ENCODE measurements at regions not wholly inside any gene's neighbourhood (a gene's known extent, or its start where the extent isn't known, plus 50 kb on each side); places are given as distances from the start of the nearest gene placed in this dataset.

DNA sequence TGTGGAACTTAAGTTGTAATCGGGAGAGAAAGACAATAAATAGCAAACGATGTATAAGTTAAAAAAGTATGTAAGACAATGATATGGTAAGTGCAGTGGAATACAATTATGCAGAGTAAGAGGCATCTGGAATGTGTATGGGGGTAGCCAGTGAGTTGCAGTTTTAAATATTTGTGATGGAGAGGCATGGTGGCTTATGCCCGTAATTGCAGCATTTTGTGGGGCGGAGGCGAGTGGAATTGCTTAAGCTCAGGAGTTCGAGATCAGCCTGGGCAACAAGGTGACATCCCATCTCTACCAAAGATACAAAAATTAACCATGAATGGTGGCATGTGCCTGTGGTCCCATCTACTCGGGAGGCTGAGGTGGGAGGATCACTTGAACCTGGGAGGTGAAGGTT lies 52.5 kb upstream of the WDFY3 start:
- WGBS, 2 donors (ENCODE audit: extremely low coverage in 2 of 2, insufficient read length in 2 of 2, insufficient replicate concordance in 1 of 2) = no CpG with 5 or more reads among the region's 7 CpGs
- Histone ChIP-seq H3K9me3 (replicated peaks in 1 of 2; ENCODE audit: control insufficient read depth in 2 of 2, insufficient read depth in 1 of 2, low read depth in 1 of 2, low read length in 2 of 2) (no peaks in the 10 kb centered on the region), H3K14ac (ENCODE audit: low read length) (no peak overlapping the region), H3K36me3 (replicated peaks in 1 of 2; ENCODE audit: control insufficient read depth in 2 of 2, insufficient read depth in 2 of 2, low read length in 2 of 2) (no peaks in the 10 kb centered on the region), H3K27ac (replicated peaks; ENCODE audit: low read length) (no peak overlapping the region), H4K91ac (ENCODE audit: low read depth, low read length, poor library complexity) (no peak overlapping the region), H3K4me3 (ENCODE audit: low read length in 2 of 2) (no peak overlapping the region), H3K4me2 (ENCODE audit: insufficient read depth, low read length, poor library complexity, severe bottlenecking) (no peak overlapping the region), H3K18ac (ENCODE audit: low read length) (no peak overlapping the region), H3K27me3 (ENCODE audit: control insufficient read depth in 3 of 3, insufficient read depth in 3 of 3, low read depth in 1 of 3, low read length in 3 of 3) (no peaks in the 10 kb centered on the region), H2AFZ (ENCODE audit: low read length) (no peak overlapping the region), H2BK120ac (ENCODE audit: low read depth, low read length) (no peak overlapping the region), H4K8ac (ENCODE audit: low read depth, low read length) (no peak overlapping the region), H3K4ac (ENCODE audit: low read length) (no peak overlapping the region), H2AK5ac (ENCODE audit: low read depth, low read length) (no peak overlapping the region), H3K23ac (ENCODE audit: low read depth, low read length, poor library complexity) (no peak overlapping the region), H3K9ac (ENCODE audit: low read depth, low read length, poor library complexity) (no peak overlapping the region), H3K79me1 (ENCODE audit: low read depth, low read length) (no peaks in the 10 kb centered on the region), H3K4me1 (ENCODE audit: control insufficient read depth in 2 of 2, insufficient read depth in 1 of 2, low read depth in 1 of 2, low read length in 2 of 2) (no peaks in the 10 kb centered on the region), H2BK5ac (ENCODE audit: low read length) (no peak overlapping the region), H2BK12ac (ENCODE audit: low read length) (no peak overlapping the region), H2BK15ac (ENCODE audit: low read length) (no peak overlapping the region)
- DNase-seq (ENCODE audit: low spot score) = no peak

DNA sequence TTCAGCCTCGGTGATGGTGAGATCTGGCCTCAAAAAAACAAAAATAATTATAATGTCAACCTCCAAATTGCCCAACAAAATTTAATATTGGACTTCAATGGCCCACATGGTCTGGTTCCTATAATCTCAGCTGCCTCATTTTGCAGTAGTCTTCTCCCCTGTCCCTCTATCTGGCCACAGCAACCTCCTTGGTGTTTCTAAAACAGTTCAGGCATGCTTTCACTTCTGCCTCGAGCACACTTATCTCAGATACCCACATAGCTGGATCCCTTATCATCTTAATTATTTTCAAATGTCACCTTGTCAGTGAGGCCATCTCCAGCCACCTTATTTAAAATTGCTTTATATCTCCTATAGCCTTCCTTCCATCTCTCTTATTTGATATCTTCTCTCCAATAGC lies 52.9 kb upstream of the WDFY3 start:
- Histone ChIP-seq H2BK5ac (ENCODE audit: low read length) (no peak overlapping the region), H3K23ac (ENCODE audit: low read depth, low read length, poor library complexity) (no peak overlapping the region), H2BK120ac (ENCODE audit: low read depth, low read length) (no peak overlapping the region), H3K4me2 (ENCODE audit: insufficient read depth, low read length, poor library complexity, severe bottlenecking) (no peak overlapping the region), H3K9ac (ENCODE audit: low read depth, low read length, poor library complexity) (no peak overlapping the region), H3K36me3 (replicated peaks in 1 of 2; ENCODE audit: control insufficient read depth in 2 of 2, insufficient read depth in 2 of 2, low read length in 2 of 2) (no peaks in the 10 kb centered on the region), H3K27me3 (ENCODE audit: control insufficient read depth in 3 of 3, insufficient read depth in 3 of 3, low read depth in 1 of 3, low read length in 3 of 3) (no peaks in the 10 kb centered on the region), H2AK5ac (ENCODE audit: low read depth, low read length) (no peak overlapping the region), H3K14ac (ENCODE audit: low read length) (no peak overlapping the region), H3K4me1 (ENCODE audit: control insufficient read depth in 2 of 2, insufficient read depth in 1 of 2, low read depth in 1 of 2, low read length in 2 of 2) (no peaks in the 10 kb centered on the region), H3K4me3 (ENCODE audit: low read length in 2 of 2) (no peak overlapping the region), H4K8ac (ENCODE audit: low read depth, low read length) (no peak overlapping the region), H3K9me3 (replicated peaks in 1 of 2; ENCODE audit: control insufficient read depth in 2 of 2, insufficient read depth in 1 of 2, low read depth in 1 of 2, low read length in 2 of 2) (no peaks in the 10 kb centered on the region), H2AFZ (ENCODE audit: low read length) (no peak overlapping the region), H3K18ac (ENCODE audit: low read length) (no peak overlapping the region), H3K27ac (replicated peaks; ENCODE audit: low read length) (no peak overlapping the region), H4K91ac (ENCODE audit: low read depth, low read length, poor library complexity) (no peak overlapping the region), H3K79me1 (ENCODE audit: low read depth, low read length) (no peaks in the 10 kb centered on the region), H2BK12ac (ENCODE audit: low read length) (no peak overlapping the region), H3K4ac (ENCODE audit: low read length) (no peak overlapping the region), H2BK15ac (ENCODE audit: low read length) (no peak overlapping the region)
- DNase-seq (ENCODE audit: low spot score) = no peak
- no CpG with 5 or more reads among the region's 2 CpGs for WGBS, 2 donors (ENCODE audit: extremely low coverage in 2 of 2, insufficient read length in 2 of 2, insufficient replicate concordance in 1 of 2)

DNA sequence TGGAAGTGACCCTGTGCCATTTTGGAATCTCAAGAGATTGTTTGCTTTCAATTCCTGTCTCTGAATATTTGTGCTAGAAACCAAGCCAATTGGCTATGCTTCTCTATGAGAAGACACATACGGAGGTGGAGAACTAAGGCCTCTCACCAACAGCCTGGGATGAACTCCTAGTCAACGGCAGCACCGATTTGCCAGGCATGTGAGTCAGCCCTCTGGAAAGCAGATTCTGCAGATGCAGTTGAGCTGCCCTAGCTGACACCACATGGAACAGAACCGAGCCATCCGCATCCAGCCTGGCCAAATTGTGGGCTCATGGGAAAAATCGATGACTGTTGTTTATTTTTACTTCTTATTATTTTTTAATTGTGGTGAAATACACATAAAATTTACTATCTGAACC lies 58.2 kb upstream of the WDFY3 start:
- Histone ChIP-seq H3K23ac (ENCODE audit: low read depth, low read length, poor library complexity) (no peak overlapping the region), H3K14ac (ENCODE audit: low read length) (no peak overlapping the region), H4K91ac (ENCODE audit: low read depth, low read length, poor library complexity) (no peak overlapping the region), H3K18ac (ENCODE audit: low read length) (peak overlapping the region; percentile 35), H3K4me2 (ENCODE audit: insufficient read depth, low read length, poor library complexity, severe bottlenecking) (no peak overlapping the region), H2AFZ (ENCODE audit: low read length) (no peak overlapping the region), H3K4me3 (ENCODE audit: low read length in 2 of 2) (peak overlapping the region in 1 of 2 donors; percentile 50), H2BK15ac (ENCODE audit: low read length) (no peak overlapping the region), H3K27me3 (ENCODE audit: control insufficient read depth in 3 of 3, insufficient read depth in 3 of 3, low read depth in 1 of 3, low read length in 3 of 3) (no peaks in the 10 kb centered on the region), H3K4ac (ENCODE audit: low read length) (no peak overlapping the region), H4K8ac (ENCODE audit: low read depth, low read length) (no peak overlapping the region), H2AK5ac (ENCODE audit: low read depth, low read length) (no peak overlapping the region), H2BK120ac (ENCODE audit: low read depth, low read length) (no peak overlapping the region), H3K9ac (ENCODE audit: low read depth, low read length, poor library complexity) (no peak overlapping the region), H3K27ac (replicated peaks; ENCODE audit: low read length) (no peak overlapping the region), H3K9me3 (replicated peaks in 1 of 2; ENCODE audit: control insufficient read depth in 2 of 2, insufficient read depth in 1 of 2, low read depth in 1 of 2, low read length in 2 of 2) (peaks cover 0 to 1% of the 10 kb centered on the region in 2 donors), H3K4me1 (ENCODE audit: control insufficient read depth in 2 of 2, insufficient read depth in 1 of 2, low read depth in 1 of 2, low read length in 2 of 2) (no peaks in the 10 kb centered on the region), H3K79me1 (ENCODE audit: low read depth, low read length) (no peaks in the 10 kb centered on the region), H2BK12ac (ENCODE audit: low read length) (no peak overlapping the region), H2BK5ac (ENCODE audit: low read length) (no peak overlapping the region), H3K36me3 (replicated peaks in 1 of 2; ENCODE audit: control insufficient read depth in 2 of 2, insufficient read depth in 2 of 2, low read length in 2 of 2) (no peaks in the 10 kb centered on the region)
- no peak for DNase-seq (ENCODE audit: low spot score)
- WGBS, 2 donors (ENCODE audit: extremely low coverage in 2 of 2, insufficient read length in 2 of 2, insufficient replicate concordance in 1 of 2) = no CpG with 5 or more reads among the region's 6 CpGs

DNA sequence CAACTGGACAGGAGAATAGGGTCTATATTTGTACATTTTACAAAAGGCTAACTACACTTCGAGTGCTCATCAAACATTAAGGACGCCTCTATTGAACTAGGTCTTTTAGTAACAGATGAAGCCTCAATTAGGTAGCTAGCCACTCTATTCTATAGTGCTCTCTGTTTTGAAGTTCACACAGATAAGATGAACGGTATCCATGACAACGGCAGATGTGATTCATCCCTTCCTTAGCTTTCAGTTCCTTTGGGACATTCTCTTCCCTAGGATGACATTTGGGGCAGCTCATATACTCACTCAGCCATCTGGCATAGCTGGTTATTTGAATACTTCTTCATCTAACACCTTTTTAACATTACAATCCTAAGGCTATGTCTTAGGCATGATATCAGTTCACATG lies 62.4 kb upstream of the WDFY3 start:
- no peak for DNase-seq (ENCODE audit: low spot score)
- H3K14ac ChIP-seq (ENCODE audit: low read length) = no peak overlapping the region
- H3K9ac ChIP-seq (ENCODE audit: low read depth, low read length, poor library complexity) = no peak overlapping the region
- no peak overlapping the region for H2BK5ac ChIP-seq (ENCODE audit: low read length)
- no peak overlapping the region for H2AK5ac ChIP-seq (ENCODE audit: low read depth, low read length)
- H3K4me1 ChIP-seq (ENCODE audit: control insufficient read depth in 2 of 2, insufficient read depth in 1 of 2, low read depth in 1 of 2, low read length in 2 of 2) = no peaks in the 10 kb centered on the region
- no peak overlapping the region for H3K23ac ChIP-seq (ENCODE audit: low read depth, low read length, poor library complexity)
- H3K27me3 ChIP-seq (ENCODE audit: control insufficient read depth in 3 of 3, insufficient read depth in 3 of 3, low read depth in 1 of 3, low read length in 3 of 3) = no peaks in the 10 kb centered on the region
- H3K79me1 ChIP-seq (ENCODE audit: low read depth, low read length) = no peaks in the 10 kb centered on the region
- no peak overlapping the region for H4K8ac ChIP-seq (ENCODE audit: low read depth, low read length)
- no peak overlapping the region for H3K27ac ChIP-seq (replicated peaks; ENCODE audit: low read length)
- WGBS, 2 donors (ENCODE audit: extremely low coverage in 2 of 2, insufficient read length in 2 of 2, insufficient replicate concordance in 1 of 2) = no CpG with 5 or more reads among the region's 4 CpGs
- H2AFZ ChIP-seq (ENCODE audit: low read length) = no peak overlapping the region
- no peaks in the 10 kb centered on the region for H3K36me3 ChIP-seq (replicated peaks in 1 of 2; ENCODE audit: control insufficient read depth in 2 of 2, insufficient read depth in 2 of 2, low read length in 2 of 2)
- H2BK15ac ChIP-seq (ENCODE audit: low read length) = no peak overlapping the region
- H2BK120ac ChIP-seq (ENCODE audit: low read depth, low read length) = no peak overlapping the region
- H3K9me3 ChIP-seq (replicated peaks in 1 of 2; ENCODE audit: control insufficient read depth in 2 of 2, insufficient read depth in 1 of 2, low read depth in 1 of 2, low read length in 2 of 2) = peaks cover 1 to 5% of the 10 kb centered on the region in 2 donors
- no peak overlapping the region for H4K91ac ChIP-seq (ENCODE audit: low read depth, low read length, poor library complexity)
- H3K4me3 ChIP-seq (ENCODE audit: low read length in 2 of 2) = no peak overlapping the region
- H3K4me2 ChIP-seq (ENCODE audit: insufficient read depth, low read length, poor library complexity, severe bottlenecking) = no peak overlapping the region
- H3K18ac ChIP-seq (ENCODE audit: low read length) = no peak overlapping the region
- no peak overlapping the region for H3K4ac ChIP-seq (ENCODE audit: low read length)
- H2BK12ac ChIP-seq (ENCODE audit: low read length) = no peak overlapping the region
